T-cell (primary cell): ENCODE measurements at regions not wholly inside any gene's neighbourhood (a gene's known extent, or its start where the extent isn't known, plus 50 kb on each side); places are given as distances from the start of the nearest gene placed in this dataset.

Source experiments
- ATAC-seq, 4 experiments: fragments of 200-7000 bp in 3 of 4; fragments of 150-1000 bp in 1 of 4; cut with Tn5 transposase; replicated peaks in 1 of 4; 1 replicate in 3 of 4; 2 replicates in 1 of 4; pipeline ENCODE4 v1.10.0; 2021; ENCODE audit warnings: moderate library complexity in 3 of 4, mild to moderate bottlenecking in 2 of 4, moderate number of reproducible peaks in 1 of 4
- CTCF ChIA-PET, 2 donors: fragments of 300-600 bp; sonication (Branson Sonifier 250); formaldehyde crosslinking; loops; one replicate each; lab custom pipeline; 2022; ENCODE audit warnings: antibody characterized with exemption in 2 of 2; lab: Charles Lee
- POLR2A ChIA-PET, 2 donors: fragments of 300-600 bp; sonication (Branson Sonifier 250); formaldehyde crosslinking; loops; one replicate each; lab custom pipeline; 2022; ENCODE audit warnings: antibody characterized with exemption in 2 of 2; lab: Charles Lee
- DNase-seq, 35 experiments: peaks; one replicate each; pipeline versions ENCODE4 v3.0.0 to v3.0.0-alpha.2; 2013 to 2023
- H3K27ac ChIP-seq: one replicate; pipeline ENCODE4 v1.5.1; 2013; ENCODE audit warnings: low read length
- H3K27me3 ChIP-seq, 2 experiments: replicated peaks in 1 of 2; 1 replicate in 1 of 2; 2 replicates in 1 of 2; pipeline versions ENCODE4 v1.6.1 to v1.7.0; 2013; ENCODE audit warnings: low read length in 1 of 2, mixed read lengths in 1 of 2; ENCODE audit not compliant: control insufficient read depth in 2 of 2, insufficient read depth in 2 of 2; ENCODE audit errors: extremely low read depth in 1 of 2
- H3K36me3 ChIP-seq, 2 donors: 1 replicate in 1 of 2; 2 replicates in 1 of 2; pipeline versions ENCODE4 v1.6.1 to v1.7.0; 2013; ENCODE audit warnings: low read length in 1 of 2; ENCODE audit not compliant: control insufficient read depth in 2 of 2, insufficient read depth in 1 of 2; ENCODE audit errors: extremely low read depth in 1 of 2
- H3K4me1 ChIP-seq, 2 experiments: 1 replicate in 1 of 2; 2 replicates in 1 of 2; pipeline versions ENCODE4 v1.6.1 to v1.7.0; 2013; ENCODE audit warnings: low read length in 2 of 2, mixed read lengths in 1 of 2; ENCODE audit not compliant: insufficient read depth in 2 of 2, control insufficient read depth in 1 of 2; ENCODE audit errors: extremely low read depth in 1 of 2
- H3K4me3 ChIP-seq, 2 donors: 1 replicate in 1 of 2; 2 replicates in 1 of 2; pipeline versions ENCODE4 v1.5.1 to v1.7.0; 2013; ENCODE audit warnings: mild to moderate bottlenecking in 2 of 2, low read length in 1 of 2, moderate library complexity in 1 of 2; ENCODE audit not compliant: control insufficient read depth in 1 of 2; ENCODE audit errors: extremely low read depth in 1 of 2
- H3K9me3 ChIP-seq: 2 replicates; pipeline ENCODE4 v1.7.0; 2013
- H3K27ac Mint-ChIP-seq, 2 donors: one replicate each; pipeline ENCODE4 v1.8.0; 2020 to 2021; ENCODE audit warnings: mild to moderate bottlenecking in 2 of 2, mixed read lengths in 2 of 2
- H3K27me3 Mint-ChIP-seq, 2 donors: one replicate each; pipeline ENCODE4 v1.8.0; 2021 to 2022; ENCODE audit warnings: mixed read lengths in 2 of 2
- H3K36me3 Mint-ChIP-seq: one replicate; pipeline ENCODE4 v1.8.0; 2021; ENCODE audit warnings: mixed read lengths
- H3K4me1 Mint-ChIP-seq, 3 donors: one replicate each; pipeline ENCODE4 v1.8.0; 2020 to 2022; ENCODE audit warnings: mixed read lengths in 3 of 3, mild to moderate bottlenecking in 1 of 3
- H3K4me3 Mint-ChIP-seq, 3 donors: one replicate each; pipeline ENCODE4 v1.8.0; 2020 to 2022; ENCODE audit warnings: mild to moderate bottlenecking in 3 of 3, mixed read lengths in 3 of 3, moderate library complexity in 3 of 3
- H3K9me3 Mint-ChIP-seq, 3 donors: one replicate each; pipeline ENCODE4 v1.8.0; 2020 to 2022; ENCODE audit warnings: mixed read lengths in 3 of 3
- WGBS: methylation state at CpG from one replicate; pipeline ENCODE4 v1.1.5; 2013; ENCODE audit warnings: missing lambda C conversion rate; ENCODE audit not compliant: insufficient coverage; 5-methylcytosine and 5-hydroxymethylcytosine counted together

DNA sequence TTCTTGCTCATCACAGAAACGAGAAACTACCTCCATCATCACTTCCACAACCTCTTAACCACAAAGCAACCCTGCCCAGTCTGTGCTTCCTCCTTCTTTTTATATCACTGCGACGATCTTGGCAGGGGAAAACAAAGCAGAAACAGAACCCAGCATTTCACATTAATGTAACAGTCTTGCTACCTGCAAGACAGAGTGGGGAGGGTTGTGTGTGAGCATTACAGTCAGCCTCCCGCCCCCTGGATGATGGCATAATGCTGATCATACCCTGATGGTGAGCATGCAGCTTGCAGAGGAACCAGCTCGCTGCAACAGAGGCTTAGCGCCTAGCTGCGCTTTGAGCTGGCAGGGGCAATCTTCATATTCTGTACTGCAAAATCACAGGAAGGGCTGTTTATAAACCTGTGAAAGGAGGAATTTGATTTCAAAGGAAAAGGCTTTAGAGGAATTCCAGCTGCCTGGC is 376.1 kb downstream of the IRS1 start:
- Histone ChIP-seq H3K27me3 (peaks cover 0 to 3% of the 10 kb centered on the region in 2 experiments), H3K9me3 (no peaks in the 10 kb centered on the region), H3K4me1 (peaks cover 6 to 10% of the 10 kb centered on the region in 2 experiments), H3K36me3 (no peaks in the 10 kb centered on the region), H3K27ac (no peak overlapping the region), H3K4me3 (peak overlapping the region; percentile 5 to 19)
- 4% methylated on average over 4 of the region's 7 CpGs for WGBS
- Mint-ChIP-seq H3K36me3 (no peaks in the 10 kb centered on the region), H3K4me1 (peaks cover 23 to 24% (median 23%) of the 10 kb centered on the region in 3 donors), H3K27me3 (no peaks in the 10 kb centered on the region), H3K9me3 (no peaks in the 10 kb centered on the region), H3K27ac (peak overlapping the region; percentile 16 to 34), H3K4me3 (peak overlapping the region; percentile 40 to 81 (median 73))
- peak in 34 of 35 experiments; percentile 3 to 53 (median 22) for DNase-seq
- ChIA-PET CTCF (interaction anchor here in 1 of 2 donors (0.5 kb wide), 1 partner anchor 1235 kb away, joined by 3 read pairs; no protein-coding TSS in a partner anchor), POLR2A (no interaction called here)
- ATAC-seq: peak; percentile 71 to 94 (median 82)

DNA sequence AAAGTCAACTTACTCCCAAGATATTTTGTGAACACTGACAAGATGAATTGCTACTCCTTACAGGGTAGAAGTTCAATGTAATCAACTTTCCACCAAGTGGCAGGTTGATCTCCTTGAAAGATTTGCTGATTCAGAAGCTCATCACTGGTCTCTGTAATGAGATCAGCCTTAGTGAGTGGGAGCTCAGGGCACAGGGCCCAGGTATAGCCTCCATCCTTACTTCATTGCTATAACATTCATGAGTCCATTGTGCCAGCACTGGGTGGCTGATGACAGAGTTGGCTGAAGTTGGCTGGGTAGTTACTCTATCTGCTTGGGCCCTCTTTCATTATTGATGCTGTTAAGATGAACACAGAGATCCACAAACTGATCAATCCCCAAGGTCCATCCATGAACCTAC is 379.0 kb downstream of the IRS1 start:
- Mint-ChIP-seq H3K4me1 (peaks cover 23 to 24% (median 23%) of the 10 kb centered on the region in 3 donors), H3K27me3 (no peaks in the 10 kb centered on the region), H3K9me3 (no peaks in the 10 kb centered on the region), H3K4me3 (no peak overlapping the region), H3K27ac (no peak overlapping the region), H3K36me3 (no peaks in the 10 kb centered on the region)
- Histone ChIP-seq H3K27me3 (no peaks in the 10 kb centered on the region), H3K27ac (no peak overlapping the region), H3K36me3 (no peaks in the 10 kb centered on the region), H3K4me1 (peaks cover 6 to 10% of the 10 kb centered on the region in 2 experiments), H3K4me3 (no peak overlapping the region), H3K9me3 (no peaks in the 10 kb centered on the region)
- CTCF ChIA-PET: no interaction called here
- ATAC-seq (no peak), DNase-seq (no peak)
- POLR2A ChIA-PET: no interaction called here

DNA sequence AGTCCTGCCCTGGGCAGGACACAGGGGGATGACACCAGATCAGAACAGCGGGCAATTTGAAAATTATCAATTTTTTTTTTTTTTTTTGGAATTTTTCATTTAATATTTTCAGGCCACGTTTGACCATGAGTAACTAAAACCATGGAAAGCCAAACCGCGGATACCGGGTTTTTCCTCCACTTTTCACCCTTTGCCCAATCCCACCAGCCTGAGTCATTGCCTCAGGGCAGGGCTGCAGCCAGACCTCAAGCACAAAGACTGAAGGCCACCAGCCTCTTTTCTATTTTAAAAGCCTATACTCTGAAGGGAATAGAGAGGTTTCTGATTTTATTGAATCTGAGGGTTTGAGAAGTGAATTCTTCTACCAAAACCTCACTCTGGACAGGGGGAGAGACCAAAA is 381.1 kb downstream of the IRS1 start:
- H3K27me3 Mint-ChIP-seq: no peaks in the 10 kb centered on the region

DNA sequence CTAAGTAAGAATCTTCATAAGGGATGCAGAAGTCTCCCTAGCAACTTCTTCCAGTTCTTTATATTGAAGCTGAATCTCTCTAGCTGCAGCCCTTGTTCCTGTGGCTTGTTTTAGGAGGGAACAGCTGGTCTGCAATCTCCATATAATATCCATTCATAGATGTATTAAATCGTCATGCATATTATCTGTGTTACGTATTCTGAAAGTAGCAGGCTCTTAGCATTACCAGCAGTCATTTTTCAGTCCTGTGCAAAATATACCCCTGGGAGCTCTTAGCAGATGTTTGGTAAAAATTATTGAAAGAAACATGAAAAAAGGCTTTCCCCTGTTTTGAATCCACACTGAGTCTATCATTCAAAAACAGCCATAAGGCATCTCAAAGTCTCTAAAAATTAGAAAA is 385.3 kb downstream of the IRS1 start:
- Mint-ChIP-seq H3K4me1 (no peaks in the 10 kb centered on the region), H3K4me3 (no peak overlapping the region), H3K27me3 (peaks cover 2 to 3% of the 10 kb centered on the region in 2 donors), H3K27ac (no peak overlapping the region), H3K36me3 (no peaks in the 10 kb centered on the region), H3K9me3 (no peaks in the 10 kb centered on the region)
- Histone ChIP-seq H3K27me3 (no peaks in the 10 kb centered on the region), H3K27ac (no peak overlapping the region), H3K4me3 (no peak overlapping the region), H3K4me1 (no peaks in the 10 kb centered on the region), H3K36me3 (no peaks in the 10 kb centered on the region), H3K9me3 (no peaks in the 10 kb centered on the region)
- DNase-seq: no peak
- ChIA-PET POLR2A (no interaction called here), CTCF (no interaction called here)
- no CpG with 5 or more reads among the region's 2 CpGs for WGBS
- no peak for ATAC-seq

More for the DNA sequence above, 381.1 kb downstream of the IRS1 start:
- Histone ChIP-seq H3K4me3 (no peak overlapping the region), H3K27me3 (no peaks in the 10 kb centered on the region), H3K9me3 (no peaks in the 10 kb centered on the region), H3K36me3 (no peaks in the 10 kb centered on the region), H3K27ac (no peak overlapping the region), H3K4me1 (peaks cover 1 to 4% of the 10 kb centered on the region in 2 experiments)
- POLR2A ChIA-PET: no interaction called here
- WGBS: 100% methylated on average over 3 of the region's 5 CpGs
- DNase-seq: no peak
- CTCF ChIA-PET: no interaction called here
- peaks cover 4 to 8% (median 8%) of the 10 kb centered on the region in 3 donors for H3K4me1 Mint-ChIP-seq
- no peak overlapping the region for H3K4me3 Mint-ChIP-seq
- H3K9me3 Mint-ChIP-seq: no peaks in the 10 kb centered on the region
- ATAC-seq: no peak
- no peak overlapping the region for H3K27ac Mint-ChIP-seq
- no peaks in the 10 kb centered on the region for H3K36me3 Mint-ChIP-seq

DNA sequence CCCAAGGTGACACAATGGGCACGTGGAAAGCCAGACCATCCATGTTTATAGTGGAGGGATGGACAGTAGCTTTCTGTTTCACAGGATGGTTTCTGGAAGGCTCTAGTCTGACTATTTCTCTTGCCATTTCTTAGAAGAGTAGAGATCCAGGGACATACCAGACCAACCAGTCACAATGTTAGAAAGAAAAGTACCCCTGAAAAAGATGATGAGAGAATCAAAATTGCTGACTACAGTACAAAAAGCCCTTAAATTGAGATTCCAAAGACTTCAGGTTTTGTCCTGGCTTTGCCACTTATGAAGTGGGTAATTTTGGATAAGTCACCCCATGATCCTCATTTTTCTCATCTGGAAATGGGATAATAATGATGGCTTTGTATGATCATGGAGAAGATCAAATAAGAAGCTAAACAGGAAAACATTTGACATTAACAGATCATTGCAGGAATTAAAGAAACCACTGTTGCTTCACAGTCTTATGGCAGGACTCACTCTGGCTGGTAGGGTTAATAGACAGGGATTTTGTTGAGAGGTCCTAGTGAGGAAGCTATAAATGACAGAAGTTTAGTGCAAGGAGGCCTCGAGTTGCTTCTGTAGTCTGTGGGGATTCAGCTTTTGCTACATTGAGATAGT is 386.0 kb downstream of the IRS1 start:
- no peak for ATAC-seq
- no peaks in the 10 kb centered on the region for H3K9me3 ChIP-seq
- 100% methylated on average over 1 of the region's 2 CpGs for WGBS
- peaks cover 2 to 3% of the 10 kb centered on the region in 2 donors for H3K27me3 Mint-ChIP-seq
- no peaks in the 10 kb centered on the region for H3K9me3 Mint-ChIP-seq
- no peaks in the 10 kb centered on the region for H3K36me3 Mint-ChIP-seq
- ChIA-PET POLR2A (no interaction called here), CTCF (no interaction called here)
- H3K4me3 Mint-ChIP-seq: no peak overlapping the region
- no peak for DNase-seq
- H3K27ac ChIP-seq: no peak overlapping the region
- no peaks in the 10 kb centered on the region for H3K4me1 ChIP-seq
- no peaks in the 10 kb centered on the region for H3K27me3 ChIP-seq
- H3K4me3 ChIP-seq: no peak overlapping the region
- H3K4me1 Mint-ChIP-seq: no peaks in the 10 kb centered on the region
- H3K27ac Mint-ChIP-seq: no peak overlapping the region
- H3K36me3 ChIP-seq: no peaks in the 10 kb centered on the region

DNA sequence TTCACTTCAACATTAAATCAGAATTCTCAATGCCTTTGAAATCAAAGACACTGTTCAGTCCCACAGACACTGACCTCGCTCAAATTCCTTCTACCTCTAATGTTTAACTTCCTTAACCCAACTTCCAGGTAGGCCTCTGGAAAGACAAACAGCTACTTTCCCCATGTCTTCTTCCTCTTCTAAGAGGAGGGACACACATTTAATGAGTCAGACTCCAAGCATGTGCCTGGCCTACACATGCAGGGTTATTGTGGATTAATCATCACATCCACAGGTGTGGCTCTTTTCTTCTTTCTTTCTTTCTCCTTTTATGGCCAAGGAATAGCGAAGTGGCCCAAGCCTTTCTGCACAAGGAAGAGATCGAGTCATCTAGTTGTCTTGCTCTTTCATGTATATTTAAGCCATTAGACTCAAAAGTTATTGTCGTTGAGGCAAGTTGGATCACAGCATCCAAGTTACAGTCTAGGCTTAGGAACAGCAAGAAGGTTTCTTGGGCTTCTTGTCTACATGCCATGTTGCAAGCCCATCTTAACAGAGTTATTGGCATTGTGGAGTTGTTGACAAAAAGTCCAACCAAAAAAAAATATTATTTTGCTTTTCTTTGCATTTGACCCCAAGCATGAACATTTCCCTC is 387.8 kb downstream of the IRS1 start:
- WGBS: 90% methylated on average over 3 of the region's 4 CpGs

More for the DNA sequence above, 387.8 kb downstream of the IRS1 start:
- POLR2A ChIA-PET: no interaction called here
- H3K4me1 ChIP-seq: no peaks in the 10 kb centered on the region
- no peak overlapping the region for H3K4me3 ChIP-seq
- DNase-seq (no peak), ATAC-seq (no peak)
- CTCF ChIA-PET: no interaction called here
- H3K9me3 Mint-ChIP-seq: no peaks in the 10 kb centered on the region
- H3K36me3 ChIP-seq: no peaks in the 10 kb centered on the region
- peaks cover 2 to 3% of the 10 kb centered on the region in 2 donors for H3K27me3 Mint-ChIP-seq
- no peaks in the 10 kb centered on the region for H3K36me3 Mint-ChIP-seq
- H3K9me3 ChIP-seq: no peaks in the 10 kb centered on the region
- H3K4me3 Mint-ChIP-seq: no peak overlapping the region
- no peak overlapping the region for H3K27ac Mint-ChIP-seq
- H3K27me3 ChIP-seq: no peaks in the 10 kb centered on the region
- no peak overlapping the region for H3K27ac ChIP-seq
- peaks cover 0 to 2% (median 2%) of the 10 kb centered on the region in 3 donors for H3K4me1 Mint-ChIP-seq
